GM19099 (cell line): ENCODE measurements at regions not wholly inside any gene's neighbourhood (a gene's known extent, or its start where the extent isn't known, plus 50 kb on each side); places are given as distances from the start of the nearest gene placed in this dataset.

Source experiments
- POLR2A ChIP-seq: IDR thresholded peaks from 3 replicates; pipeline ENCODE4 v1.6.1; 2011; ENCODE audit warnings: low read depth; ENCODE audit not compliant: insufficient read length; ENCODE audit errors: extremely low read depth

DNA sequence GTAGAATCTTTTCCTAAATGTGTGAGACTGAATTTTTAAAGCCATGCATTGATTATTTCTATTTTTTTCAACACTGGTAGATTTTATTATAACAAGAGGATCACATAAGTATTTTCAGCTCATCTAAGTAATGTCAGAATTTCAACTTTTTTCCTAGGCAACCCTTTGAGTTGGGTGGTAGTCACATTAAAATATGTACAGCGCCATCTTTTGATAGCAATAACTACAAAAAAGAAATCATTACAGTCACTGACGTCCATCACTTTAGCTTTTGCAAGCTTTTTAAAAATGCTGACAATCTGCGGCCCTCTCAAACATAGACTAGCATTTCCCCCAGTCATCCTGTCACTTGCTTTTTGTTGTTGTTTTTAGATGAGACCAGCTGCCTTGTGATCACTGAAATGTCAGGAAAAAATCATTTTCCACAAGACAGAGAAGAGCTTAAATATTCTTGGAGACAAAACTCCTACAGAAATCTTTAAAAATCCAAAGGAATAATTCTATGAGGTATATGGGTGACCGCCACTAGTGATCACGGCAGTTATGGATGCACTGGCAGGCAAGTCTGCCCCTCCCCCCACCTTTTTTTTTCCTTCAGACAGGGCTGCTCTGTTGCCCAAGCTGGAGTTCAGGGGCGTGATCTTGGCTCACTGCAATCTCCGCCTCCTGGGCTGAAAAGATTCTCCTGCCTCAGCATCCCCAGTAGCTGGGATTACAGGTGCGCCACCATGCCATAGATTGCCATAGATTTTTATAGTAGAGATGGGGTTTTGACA lies 384.0 kb upstream of the KCNMB2 start:
- TF ChIP-seq POLR2A, result no peak

DNA sequence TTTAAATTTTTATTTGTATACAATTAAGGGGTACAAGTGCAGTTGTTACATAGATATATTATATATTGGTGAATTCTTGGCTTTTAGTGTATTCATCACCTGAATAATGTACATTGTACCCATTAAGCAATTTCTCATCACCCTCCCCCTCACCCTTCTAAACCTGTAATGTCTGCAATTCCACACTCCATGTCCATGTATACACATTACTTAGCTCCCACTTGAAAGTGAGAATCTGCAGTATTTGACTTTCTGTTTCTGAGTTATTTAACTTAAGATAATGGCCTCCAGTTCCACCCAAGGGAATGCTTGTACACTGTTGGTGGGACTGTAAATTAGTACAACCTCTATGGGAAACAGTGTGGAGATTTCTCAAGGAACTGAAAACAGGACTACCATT lies 383.2 kb upstream of the KCNMB2 start:
- TF ChIP-seq POLR2A, result no peak

DNA sequence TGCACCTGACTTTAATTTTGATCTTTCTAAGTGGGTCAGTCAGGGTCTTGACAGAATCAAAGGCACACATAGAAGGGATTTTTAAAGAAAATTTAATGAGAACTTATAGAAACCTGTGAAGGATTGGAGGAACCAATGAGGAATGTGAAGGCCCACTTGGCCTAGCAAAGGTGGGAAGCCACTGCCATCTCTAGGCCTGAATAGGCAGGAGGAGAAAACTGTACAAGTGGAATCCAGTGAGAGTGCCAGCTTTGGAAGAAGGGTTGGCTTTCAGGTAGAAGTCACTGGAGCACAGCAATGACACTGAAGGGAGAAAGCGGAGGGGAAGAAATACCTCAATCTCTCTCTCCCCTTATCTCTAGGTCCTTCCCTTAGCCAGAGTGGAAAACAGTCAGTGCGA lies 380.7 kb upstream of the KCNMB2 start:
- no peak for TF ChIP-seq POLR2A

DNA sequence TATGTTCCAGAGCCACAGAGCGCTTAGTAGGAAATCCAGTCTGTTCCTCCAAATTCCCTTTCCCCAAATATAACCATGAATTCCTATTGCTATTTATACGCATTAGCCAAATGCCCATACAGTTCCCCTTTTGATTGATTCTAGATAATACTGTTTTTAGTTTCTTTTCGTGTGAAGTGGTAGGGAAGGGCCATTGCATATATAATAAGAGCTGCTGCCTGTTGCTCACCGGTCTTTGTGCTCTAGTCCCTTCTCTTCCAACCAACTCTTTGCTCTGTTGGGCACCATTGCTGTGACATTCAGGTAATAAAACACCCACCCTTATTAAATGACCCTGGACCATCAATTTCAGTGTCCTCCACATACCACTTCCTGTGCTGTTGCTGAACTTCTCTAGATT lies 379.9 kb upstream of the KCNMB2 start:
- TF ChIP-seq POLR2A, result no peak

DNA sequence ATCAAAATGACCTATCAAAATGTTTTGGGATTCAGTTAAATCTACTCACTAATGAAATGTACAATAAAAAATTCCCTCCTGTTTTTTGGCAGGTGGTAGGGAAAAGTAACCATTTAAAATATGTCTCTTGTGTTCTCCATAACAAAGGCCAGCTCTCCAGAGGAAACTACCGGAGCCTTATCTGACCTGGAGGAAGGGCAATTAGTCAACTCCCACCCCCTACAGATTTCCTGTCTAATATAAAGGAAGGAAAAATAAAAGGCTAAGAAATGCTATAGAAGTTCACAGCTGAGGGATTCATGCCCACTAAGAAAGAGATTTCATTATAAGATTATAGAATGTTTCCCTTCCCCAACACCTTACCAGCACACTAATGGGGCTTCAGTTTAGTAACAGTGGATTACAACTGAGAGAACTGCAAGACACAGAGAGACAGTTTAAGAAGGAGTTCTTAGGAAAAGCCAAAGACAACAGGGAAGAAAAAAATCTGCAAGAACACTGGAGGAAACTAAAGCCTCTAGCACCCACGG lies 376.5 kb upstream of the KCNMB2 start:
- no peak for TF ChIP-seq POLR2A

DNA sequence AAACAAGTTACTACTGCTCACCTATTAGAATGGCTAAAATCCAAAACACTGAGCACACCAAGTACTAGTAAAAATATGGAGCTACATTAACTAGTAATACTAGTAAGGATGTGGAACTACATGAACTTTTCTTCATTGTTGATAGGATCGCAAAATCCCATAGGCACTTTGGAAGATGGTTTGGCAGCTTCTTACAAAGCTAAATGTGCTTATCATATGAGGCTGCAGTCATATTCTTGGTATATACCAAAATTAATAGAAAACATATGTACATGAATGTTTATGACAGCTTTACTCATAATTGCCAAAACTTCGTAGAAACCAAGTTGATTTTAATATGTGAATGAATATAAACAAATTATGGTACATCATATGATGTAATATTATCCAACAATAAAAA lies 366.8 kb upstream of the KCNMB2 start:
- TF ChIP-seq POLR2A, result no peak

DNA sequence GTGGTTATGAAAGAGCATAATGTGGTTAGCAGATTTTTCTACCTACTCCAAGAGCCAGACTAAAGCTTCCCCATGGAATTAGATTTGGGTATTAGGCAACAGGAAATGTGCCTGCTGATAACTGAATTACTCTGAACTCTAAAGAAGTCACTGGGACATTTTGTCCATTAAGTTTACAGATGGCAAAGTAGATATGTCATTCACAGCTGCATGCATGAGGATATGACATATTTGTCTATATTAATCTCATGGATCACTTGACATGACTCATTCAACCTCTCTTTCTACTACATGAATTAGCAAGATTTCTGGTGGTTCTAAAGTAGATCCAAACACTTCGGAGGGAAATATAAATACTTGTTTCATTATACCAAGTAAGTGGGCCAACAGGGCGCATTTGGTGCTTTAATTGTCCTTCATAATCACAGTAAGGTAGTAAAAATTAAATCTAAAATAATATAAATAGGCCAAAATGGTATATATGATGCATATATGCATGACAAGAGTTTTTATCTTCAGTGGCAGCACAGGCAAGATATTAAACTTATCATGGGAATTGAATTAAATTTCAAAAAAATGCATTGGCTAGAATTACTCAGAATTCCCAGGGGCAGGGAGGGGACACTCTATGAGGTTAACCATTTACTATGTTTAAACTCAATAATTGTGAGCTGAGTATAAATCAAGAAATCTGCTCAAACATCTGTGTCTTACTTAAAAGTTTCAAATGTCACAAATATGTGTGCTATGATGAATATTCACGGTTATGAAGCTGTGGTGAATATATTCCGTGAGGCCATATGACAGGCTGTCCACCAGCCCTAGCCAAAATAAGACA lies 365.3 kb upstream of the KCNMB2 start:
- TF ChIP-seq POLR2A, result no peak

DNA sequence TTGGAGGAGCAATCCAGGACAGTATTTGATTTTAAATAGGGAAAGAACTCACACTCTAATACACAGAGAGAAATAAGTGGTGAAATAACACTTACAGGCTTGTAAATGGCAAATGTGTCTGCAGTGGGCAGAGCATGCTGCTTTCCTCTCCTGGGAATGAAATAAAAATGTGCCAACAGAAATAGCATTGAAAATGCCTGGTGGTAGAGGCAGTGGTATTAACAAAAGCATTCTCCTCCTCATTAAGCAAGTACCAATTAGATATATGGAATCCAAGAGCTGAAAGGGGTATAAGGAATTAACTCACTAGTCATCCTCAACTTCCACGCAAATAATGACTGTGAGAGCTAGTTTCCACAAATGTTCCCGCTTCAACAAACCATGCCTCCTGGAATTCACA lies 364.1 kb upstream of the KCNMB2 start:
- no peak for TF ChIP-seq POLR2A

DNA sequence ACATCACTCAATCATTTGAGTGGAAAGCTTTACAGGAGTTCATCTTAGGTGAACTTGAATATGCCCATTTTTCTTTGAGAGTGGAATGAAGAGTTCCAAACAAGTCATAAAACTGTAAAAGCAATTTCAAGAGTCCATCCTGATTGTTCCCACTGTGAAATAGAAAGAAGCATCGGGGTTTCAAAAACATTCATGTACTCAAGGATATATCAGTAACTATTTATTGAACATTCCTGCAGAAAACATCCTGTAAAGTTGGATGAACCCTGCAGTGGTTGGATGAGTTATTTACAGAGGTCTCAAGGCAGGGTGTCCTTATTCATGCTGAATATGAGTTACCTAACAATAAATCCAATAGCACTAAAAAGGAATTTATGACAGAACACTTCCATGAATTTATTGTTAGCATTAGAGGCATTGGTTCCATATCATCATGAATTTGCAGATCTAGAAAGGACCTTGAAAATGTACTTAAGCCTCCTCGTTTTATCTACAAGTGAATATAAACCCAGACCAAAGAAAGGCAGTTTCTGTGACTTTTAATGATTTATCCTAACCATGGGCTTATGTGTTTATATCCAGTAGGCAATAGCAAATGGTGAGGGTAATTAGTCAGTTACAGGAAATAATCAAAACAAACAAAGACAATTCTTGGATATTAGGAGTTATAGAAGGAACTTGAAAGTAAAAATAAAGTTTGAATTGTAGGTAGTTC lies 361.9 kb upstream of the KCNMB2 start:
- no peak for TF ChIP-seq POLR2A

DNA sequence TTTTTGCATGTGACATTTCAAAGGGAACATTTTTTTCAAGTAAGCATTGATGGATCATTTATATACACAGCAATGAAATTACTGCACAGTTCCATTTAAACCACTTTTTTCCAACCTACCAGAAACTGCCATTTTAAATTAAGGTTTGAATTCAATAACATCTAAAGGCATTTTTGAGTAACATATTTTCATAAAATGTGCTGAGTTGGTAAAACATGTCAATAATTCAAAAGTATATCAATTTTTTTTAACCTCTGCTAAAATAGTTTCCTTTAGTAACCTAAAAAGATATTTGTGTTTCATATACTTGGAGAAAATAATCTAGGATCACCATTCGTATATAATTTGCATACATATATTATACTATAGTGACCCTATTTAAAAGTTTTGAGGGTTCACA lies 355.1 kb upstream of the KCNMB2 start:
- no peak for TF ChIP-seq POLR2A

DNA sequence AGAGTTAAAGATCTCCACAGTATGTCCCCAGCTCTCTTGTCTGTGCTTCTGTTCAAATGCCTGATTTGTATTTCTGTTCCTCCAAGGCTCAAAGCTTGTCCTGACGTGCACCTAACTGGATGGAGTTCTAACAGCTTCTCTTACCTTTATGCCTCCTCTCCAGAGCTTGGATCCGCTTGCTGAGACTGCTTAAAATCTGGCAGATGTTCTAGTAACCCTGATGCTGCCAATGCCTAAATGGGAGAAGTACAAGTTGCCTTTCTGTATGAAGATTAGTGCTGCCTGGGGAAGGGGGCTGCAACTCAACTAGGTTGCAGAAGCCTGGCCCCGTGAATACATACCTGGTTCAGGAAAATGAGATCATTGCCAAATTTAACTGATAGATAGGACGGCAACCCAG lies 354.5 kb upstream of the KCNMB2 start:
- no peak for TF ChIP-seq POLR2A

DNA sequence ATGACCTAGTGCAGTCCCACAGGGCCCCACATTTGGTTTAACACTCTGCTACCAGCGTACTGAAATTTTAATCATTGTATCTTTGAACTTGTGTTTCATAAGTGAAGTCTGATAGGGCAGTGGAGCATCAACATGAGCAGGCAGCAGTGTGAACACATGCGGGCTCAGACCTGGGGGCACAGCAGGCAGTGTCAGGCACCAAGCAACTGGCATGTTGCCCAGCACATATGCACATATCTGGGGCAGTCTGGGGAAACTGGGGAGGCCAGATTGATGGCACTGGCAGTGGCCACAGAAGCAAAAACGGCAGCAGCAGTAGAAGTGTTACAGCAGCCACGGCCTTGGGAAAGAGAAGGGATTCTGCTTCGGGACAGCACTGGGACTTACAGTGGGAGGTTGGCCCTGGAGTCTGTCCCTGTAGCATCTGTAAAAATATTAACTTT lies 353.9 kb upstream of the KCNMB2 start:
- TF ChIP-seq POLR2A, result no peak

DNA sequence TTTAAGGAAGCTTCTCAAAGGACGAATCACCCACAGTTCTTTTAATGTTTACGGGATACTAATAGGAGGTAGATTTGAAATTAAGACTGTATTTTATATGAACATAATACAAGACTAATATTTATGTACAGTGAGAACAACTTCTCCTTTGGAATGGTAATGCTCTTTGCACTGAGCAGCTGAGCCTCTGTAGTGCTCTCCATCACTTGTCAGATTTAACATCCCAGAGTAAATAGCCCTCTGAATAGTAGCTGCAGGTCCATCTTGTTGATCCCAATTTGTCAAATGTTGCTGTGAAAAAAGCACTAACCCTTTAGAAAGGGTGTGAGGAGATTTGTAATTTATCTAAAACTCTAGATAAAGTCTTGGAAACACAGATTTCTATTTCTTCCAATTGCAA lies 351.4 kb upstream of the KCNMB2 start:
- no peak for TF ChIP-seq POLR2A

DNA sequence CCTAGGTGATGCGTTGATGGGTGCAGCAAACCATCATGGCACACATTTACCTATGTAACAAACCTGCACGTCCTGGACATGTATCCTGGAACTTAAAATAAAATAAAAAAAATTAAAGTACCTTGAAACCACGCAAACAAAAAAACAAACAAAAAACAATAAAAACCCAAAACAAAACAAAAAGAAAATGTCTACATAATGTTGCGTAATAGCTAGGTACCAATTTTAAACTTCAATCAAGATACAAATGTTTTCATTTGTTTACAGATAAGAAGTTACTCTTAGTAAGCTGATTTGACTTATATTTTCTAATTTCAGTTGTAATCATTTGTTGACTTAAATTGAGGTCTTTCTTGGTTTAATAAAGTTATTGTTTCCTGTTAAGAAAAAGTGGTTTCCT lies 349.6 kb upstream of the KCNMB2 start:
- no peak for TF ChIP-seq POLR2A

DNA sequence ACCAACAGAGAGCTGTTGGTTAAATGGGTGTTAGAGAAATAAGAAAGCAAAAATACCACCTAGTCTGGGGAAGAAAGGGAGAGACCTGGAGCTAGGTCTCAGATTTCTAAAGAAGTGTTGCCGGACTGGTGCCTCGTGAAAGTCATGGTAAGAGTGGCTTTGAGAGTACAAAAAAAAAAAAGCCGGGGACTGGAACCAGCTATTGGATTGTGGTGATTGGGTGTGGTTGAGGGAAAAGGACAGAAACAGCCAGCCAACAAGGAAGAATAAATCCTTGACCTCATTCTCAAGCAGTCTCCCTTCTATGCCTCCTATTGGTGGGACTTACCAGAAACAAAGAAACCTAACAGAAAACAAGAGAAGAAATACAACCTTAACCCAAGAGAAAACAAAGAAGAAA lies 346.4 kb upstream of the KCNMB2 start:
- TF ChIP-seq POLR2A, result no peak
